GM23338 (cell line): ENCODE measurements at regions not wholly inside any gene's neighbourhood (a gene's known extent, or its start where the extent isn't known, plus 50 kb on each side); places are given as distances from the start of the nearest gene placed in this dataset.

ENCODE experiments used
- CTCF ChIP-seq, 2 experiments: fragments of 200-600 bp in 1 of 2; sonication (generic) in 1 of 2; conservative IDR thresholded peaks; 2 replicates each; pipeline versions ENCODE4 v1.5.1 to v1.6.1; 2016 to 2017; ENCODE audit warnings: antibody characterized with exemption in 2 of 2, low read depth in 2 of 2, mild to moderate bottlenecking in 2 of 2, moderate library complexity in 1 of 2
- EZH2 ChIP-seq: fragments of 200-600 bp; sonication (generic); IDR thresholded peaks from one replicate; pipeline ENCODE4 v1.8.0; 2017; ENCODE audit warnings: antibody characterized with exemption, mild to moderate bottlenecking, low read depth; ENCODE audit not compliant: unreplicated experiment
- NANOG ChIP-seq: IDR thresholded peaks from 2 replicates; pipeline ENCODE4 v1.6.1; 2016; ENCODE audit warnings: antibody characterized with exemption, borderline replicate concordance
- POLR2AphosphoS5 ChIP-seq: IDR thresholded peaks from 2 replicates; pipeline ENCODE4 v1.6.1; 2016; ENCODE audit warnings: antibody characterized with exemption, low read depth
- REST ChIP-seq: IDR thresholded peaks from one replicate; pipeline ENCODE4 v1.6.1; 2018; ENCODE audit warnings: antibody characterized with exemption; ENCODE audit not compliant: unreplicated experiment
- ZNF331 ChIP-seq: fragments of 250-450 bp; sonication (Bioruptor Pico); IDR thresholded peaks from 2 replicates; pipeline ENCODE4 v1.5.0; 2020; ENCODE audit warnings: low read depth, mild to moderate bottlenecking, moderate library complexity

DNA sequence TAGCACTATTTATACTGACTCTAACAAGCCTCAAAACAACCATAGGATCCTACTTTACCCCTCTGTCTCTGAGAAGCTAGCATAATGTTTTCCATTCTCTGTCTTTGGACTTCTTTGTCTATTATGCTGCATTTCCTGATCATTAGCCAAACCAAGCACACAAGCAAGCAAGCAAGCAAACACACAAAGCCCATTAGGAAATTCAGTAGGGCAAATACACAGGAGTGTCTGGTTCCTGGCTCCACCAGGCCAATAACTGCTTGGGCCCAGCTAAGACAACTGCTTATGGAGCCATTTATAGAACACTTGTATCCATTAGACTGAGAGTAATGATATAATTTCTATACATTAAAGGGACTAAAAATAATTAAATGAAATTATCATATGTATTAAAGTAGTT, 952.9 kb upstream of the EPHA7 start:
- no peak for TF ChIP-seq EZH2
- no peak for TF ChIP-seq CTCF (conservative IDR thresholded peaks at IDR 0.05; ENCODE audit: low read depth in 2 of 2)
- TF ChIP-seq POLR2AphosphoS5: no peak
- TF ChIP-seq ZNF331 (CRISPR knock-in tag): no peak
- no peak for TF ChIP-seq REST
- no peak for TF ChIP-seq NANOG
